Breast epithelium (tissue), 4 donors: ENCODE measurements at regions not wholly inside any gene's neighbourhood (a gene's known extent, or its start where the extent isn't known, plus 50 kb on each side); places are given as distances from the start of the nearest gene placed in this dataset.

Experiments
- DNase-seq, 2 donors: peaks; one replicate each; pipeline ENCODE4 v3.0.0-alpha.2; 2019; ENCODE audit warnings: low spot score in 2 of 2
- H3K27ac ChIP-seq, 2 donors: fragments of 200-600 bp; sonication (generic) in 1 of 2; one replicate each; pipeline ENCODE4 v1.5.1; 2016 to 2019; ENCODE audit warnings: mild to moderate bottlenecking in 1 of 2
- H3K27me3 ChIP-seq, 2 donors: fragments of 200-600 bp; sonication (generic) in 1 of 2; one replicate each; pipeline versions ENCODE4 v1.5.1 to v1.6.0; 2017 to 2019; ENCODE audit warnings: control low read depth in 1 of 2, mild to moderate bottlenecking in 1 of 2
- H3K36me3 ChIP-seq: fragments of 200-600 bp; one replicate; pipeline ENCODE4 v1.5.1; 2019
- H3K4me1 ChIP-seq, 2 donors: fragments of 200-600 bp; sonication (generic); one replicate each; pipeline ENCODE4 v1.5.1; 2016 to 2019; ENCODE audit warnings: control low read depth in 1 of 2
- H3K4me3 ChIP-seq, 3 donors: fragments of 200-600 bp; sonication (generic); 1 replicate in 2 of 3; 2 replicates in 1 of 3; pipeline ENCODE4 v1.5.1; 2016 to 2019; ENCODE audit warnings: mild to moderate bottlenecking in 3 of 3, moderate library complexity in 2 of 3
- H3K9me3 ChIP-seq, 2 donors: fragments of 200-600 bp; sonication (generic) in 1 of 2; one replicate each; pipeline ENCODE4 v1.5.1; 2016 to 2019; ENCODE audit warnings: control low read depth in 1 of 2
- CTCF ChIP-seq, 3 donors: fragments of 450-650 bp; IDR thresholded peaks; one replicate each; pipeline ENCODE4 v1.5.1; 2016 to 2017; ENCODE audit warnings: antibody characterized with exemption in 3 of 3, mild to moderate bottlenecking in 3 of 3, moderate library complexity in 3 of 3
- POLR2A ChIP-seq: fragments of 450-650 bp; IDR thresholded peaks from one replicate; pipeline ENCODE4 v1.6.1; 2016; ENCODE audit warnings: antibody characterized with exemption, mild to moderate bottlenecking, moderate library complexity
- POLR2AphosphoS5 ChIP-seq, 3 donors: sonication (generic); formaldehyde crosslinking; IDR thresholded peaks; one replicate each; pipeline ENCODE4 v1.6.1; 2017; ENCODE audit warnings: antibody characterized with exemption in 3 of 3
- intact Hi-C: fragments of 100-400 bp; cut with DNase I; formaldehyde crosslinking; loops from one replicate; pipeline ENCODE4 v1.15.1; 2023; ENCODE audit warnings: low total_unique reads

DNA sequence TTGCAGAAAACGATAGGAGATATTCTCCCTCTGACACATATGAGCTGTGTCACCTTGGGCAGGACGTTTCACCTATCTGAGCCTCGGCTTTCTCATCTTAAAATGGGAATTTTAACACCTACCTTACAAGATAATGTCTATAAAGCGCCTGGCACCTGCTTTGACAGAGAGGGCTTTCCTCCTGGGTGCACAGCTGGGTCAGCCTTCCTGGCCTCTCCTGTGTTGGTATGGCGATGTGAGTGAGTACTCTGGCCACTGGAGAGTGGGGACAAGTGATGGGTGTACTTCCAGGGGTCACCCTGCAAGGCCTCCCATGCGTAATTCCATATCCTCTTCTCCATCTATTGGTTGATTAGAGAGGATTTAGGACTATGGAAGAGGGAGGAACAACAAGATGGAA, 113.1 kb upstream of the SMIM23 start:
- Histone ChIP-seq H3K9me3 (peaks cover 0 to 4% of the 10 kb centered on the region in 2 donors), H3K4me3 (no peak overlapping the region), H3K4me1 (peaks cover 0 to under 1% of the 10 kb centered on the region in 2 donors), H3K27me3 (no peaks in the 10 kb centered on the region), H3K27ac (no peak overlapping the region), H3K36me3 (no peaks in the 10 kb centered on the region)
- TF ChIP-seq CTCF (IDR thresholded peaks at IDR 0.05) (no peak), POLR2A (no peak), POLR2AphosphoS5 (IDR thresholded peaks at IDR 0.05) (no peak)
- intact Hi-C loops = no loop called here
- no peak for DNase-seq

- intact Hi-C loops = no loop called here
- no peak for DNase-seq
- no peak for TF ChIP-seq CTCF (IDR thresholded peaks at IDR 0.05)
- TF ChIP-seq POLR2AphosphoS5 (IDR thresholded peaks at IDR 0.05) = no peak
- TF ChIP-seq POLR2A = no peak
- no peak overlapping the region for H3K27ac ChIP-seq
- no peaks in the 10 kb centered on the region for H3K27me3 ChIP-seq
- H3K4me1 ChIP-seq = no peaks in the 10 kb centered on the region
- no peaks in the 10 kb centered on the region for H3K36me3 ChIP-seq
- H3K9me3 ChIP-seq = peaks cover 0 to 4% of the 10 kb centered on the region in 2 donors
- no peak overlapping the region for H3K4me3 ChIP-seq
Observed at GRCh38 chr5:171673328-171673727, 112.3 kb upstream of the SMIM23 start.

DNA sequence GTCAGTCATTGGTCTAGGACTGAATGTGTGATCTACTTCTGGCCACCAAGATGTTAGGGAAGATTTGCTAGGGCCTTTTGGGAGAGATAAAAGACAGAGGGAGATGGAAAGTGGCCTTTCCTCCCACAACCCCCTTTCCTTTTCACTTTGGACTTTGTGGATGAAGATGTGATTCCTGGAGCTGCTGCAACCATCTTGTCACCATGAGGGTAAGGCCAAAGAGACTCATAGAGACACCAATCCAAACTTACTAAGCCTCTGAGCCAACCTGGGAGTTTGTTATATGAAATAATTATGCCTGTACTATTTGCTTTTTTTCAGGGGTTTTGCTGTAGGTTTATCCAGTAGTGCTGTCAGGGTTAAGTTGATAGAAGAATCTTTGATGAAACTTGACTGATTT, 111.8 kb upstream of the SMIM23 start:
- no peak for TF ChIP-seq POLR2AphosphoS5 (IDR thresholded peaks at IDR 0.05)
- TF ChIP-seq CTCF (IDR thresholded peaks at IDR 0.05) = no peak
- no peak for TF ChIP-seq POLR2A
- intact Hi-C loops = no loop called here
- H3K27ac ChIP-seq = no peak overlapping the region
- H3K4me1 ChIP-seq = no peaks in the 10 kb centered on the region
- peaks cover 0 to 4% of the 10 kb centered on the region in 2 donors for H3K9me3 ChIP-seq
- H3K36me3 ChIP-seq = no peaks in the 10 kb centered on the region
- DNase-seq = no peak
- no peak overlapping the region for H3K4me3 ChIP-seq
- no peaks in the 10 kb centered on the region for H3K27me3 ChIP-seq

- DNase-seq = no peak
- H3K4me1 ChIP-seq = no peaks in the 10 kb centered on the region
- H3K4me3 ChIP-seq = no peak overlapping the region
- H3K27me3 ChIP-seq = no peaks in the 10 kb centered on the region
- H3K36me3 ChIP-seq = no peaks in the 10 kb centered on the region
- intact Hi-C loops = no loop called here
- H3K27ac ChIP-seq = no peak overlapping the region
- TF ChIP-seq POLR2AphosphoS5 (IDR thresholded peaks at IDR 0.05) (no peak), POLR2A (no peak), CTCF (IDR thresholded peaks at IDR 0.05) (no peak)
- H3K9me3 ChIP-seq = peaks cover 0 to 4% of the 10 kb centered on the region in 2 donors
Observed at GRCh38 chr5:171675511-171675910, 110.1 kb upstream of the SMIM23 start.

GRCh38 chr5:171676286-171676944, 109.2 kb upstream of the SMIM23 start:
- H3K36me3 ChIP-seq = no peaks in the 10 kb centered on the region
- no peak overlapping the region for H3K4me3 ChIP-seq
- H3K4me1 ChIP-seq = no peaks in the 10 kb centered on the region
- TF ChIP-seq CTCF (IDR thresholded peaks at IDR 0.05) (no peak), POLR2A (no peak), POLR2AphosphoS5 (IDR thresholded peaks at IDR 0.05) (no peak)
- H3K27ac ChIP-seq = no peak overlapping the region
- peak in 1 of 2 donors; percentile 30 for DNase-seq
- intact Hi-C loops = no loop called here
- peaks cover 0 to 4% of the 10 kb centered on the region in 2 donors for H3K9me3 ChIP-seq
- H3K27me3 ChIP-seq = no peaks in the 10 kb centered on the region
